ENCODE measurements at regions not wholly inside any gene's neighbourhood (a gene's known extent, or its start where the extent isn't known, plus 50 kb on each side); places are given as distances from the start of the nearest gene placed in this dataset.

- no peaks in the 10 kb centered on the region for H3K27me3 Mint-ChIP-seq
- peak overlapping the region; percentile 76 for H3K27ac Mint-ChIP-seq
- POLR2A ChIA-PET: interaction anchor here (0.8 to 1.4 kb wide), 4 partner anchors 9 to 100 kb away, joined by 3 to 4 read pairs (median 3); no protein-coding TSS in a partner anchor
- DNase-seq: no peak
- H3K36me3 Mint-ChIP-seq (ENCODE audit: low read depth): no peaks in the 10 kb centered on the region
- H3K9me3 Mint-ChIP-seq: peaks cover 4% of the 10 kb centered on the region
- CTCF ChIA-PET: no interaction called here
- H3K4me1 Mint-ChIP-seq: peaks cover 24% of the 10 kb centered on the region
- peak overlapping the region; percentile 60 for H3K4me3 Mint-ChIP-seq
- no peak for TF ChIP-seq CTCF (IDR thresholded peaks at IDR 0.05)
- intact Hi-C loops (cut with micrococcal nuclease): loop anchor here (5.0 kb wide), 2 partner anchors 33 to 42 kb away; no protein-coding TSS in a partner anchor
- no peak for ATAC-seq (ENCODE audit: low read depth)
Measured at GRCh38 chr6:148648754-148649453, 97.9 kb upstream of the UST start.

DNA sequence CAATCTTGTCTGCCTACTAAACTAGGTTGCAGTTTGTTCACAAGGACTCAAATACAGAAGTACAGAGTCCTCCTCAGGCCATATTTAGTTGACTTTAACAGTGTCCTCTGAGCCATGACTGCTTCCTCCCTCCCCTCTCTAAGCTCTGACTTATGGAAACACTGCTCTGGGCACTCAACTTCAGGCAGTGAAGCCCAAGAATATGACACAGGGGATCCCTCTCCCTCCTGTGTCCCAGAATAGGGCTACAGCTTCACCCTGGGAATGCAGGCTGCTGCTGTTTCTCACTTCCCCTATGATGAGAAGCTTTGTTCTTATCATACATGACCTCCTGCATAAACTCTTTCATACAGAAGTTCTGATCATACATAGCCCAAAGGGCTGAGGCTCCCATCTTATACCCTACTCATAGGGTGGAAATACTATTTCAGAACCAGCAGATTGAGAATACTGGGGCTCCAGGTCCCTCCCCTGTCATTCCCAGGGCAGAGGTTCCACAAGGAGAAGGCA lies 97.3 kb upstream of the UST start:
- peaks cover 24% of the 10 kb centered on the region for H3K4me1 Mint-ChIP-seq
- DNase-seq (no peak), ATAC-seq (ENCODE audit: low read depth) (peak; percentile 79)
- peaks cover 4% of the 10 kb centered on the region for H3K9me3 Mint-ChIP-seq
- intact Hi-C loops (cut with micrococcal nuclease): loop anchor here (5.0 kb wide), 2 partner anchors 33 to 42 kb away; no protein-coding TSS in a partner anchor
- POLR2A ChIA-PET: interaction anchor here (0.8 to 1.4 kb wide), 3 partner anchors 9 to 28 kb away, joined by 3 to 4 read pairs (median 3); no protein-coding TSS in a partner anchor
- H3K27me3 Mint-ChIP-seq: no peaks in the 10 kb centered on the region
- H3K27ac Mint-ChIP-seq: peak overlapping the region; percentile 76
- H3K36me3 Mint-ChIP-seq (ENCODE audit: low read depth): no peaks in the 10 kb centered on the region
- H3K4me3 Mint-ChIP-seq: peak overlapping the region; percentile 60
- no peak for TF ChIP-seq CTCF (IDR thresholded peaks at IDR 0.05)
- CTCF ChIA-PET: no interaction called here

- ATAC-seq (ENCODE audit: low read depth) (no peak), DNase-seq (no peak)
- no peaks in the 10 kb centered on the region for H3K36me3 Mint-ChIP-seq (ENCODE audit: low read depth)
- H3K9me3 Mint-ChIP-seq: peaks cover 4% of the 10 kb centered on the region
- intact Hi-C loops (cut with micrococcal nuclease): no loop called here
- H3K4me3 Mint-ChIP-seq: no peak overlapping the region
- no peak overlapping the region for H3K27ac Mint-ChIP-seq
- H3K4me1 Mint-ChIP-seq: peaks cover 24% of the 10 kb centered on the region
- POLR2A ChIA-PET: no interaction called here
- CTCF ChIA-PET: no interaction called here
- H3K27me3 Mint-ChIP-seq: no peaks in the 10 kb centered on the region
- no peak for TF ChIP-seq CTCF (IDR thresholded peaks at IDR 0.05)
Measured at GRCh38 chr6:148650941-148651505, 95.8 kb upstream of the UST start.

- H3K4me1 Mint-ChIP-seq: peaks cover 35% of the 10 kb centered on the region
- POLR2A ChIA-PET: interaction anchor here (0.6 kb wide), 1 partner anchor 43 kb away, joined by 4 read pairs; no protein-coding TSS in a partner anchor
- intact Hi-C loops (cut with micrococcal nuclease): no loop called here
- no peak for DNase-seq
- H3K36me3 Mint-ChIP-seq (ENCODE audit: low read depth): no peaks in the 10 kb centered on the region
- H3K4me3 Mint-ChIP-seq: no peak overlapping the region
- H3K9me3 Mint-ChIP-seq: peaks cover 8% of the 10 kb centered on the region
- no peak overlapping the region for H3K27ac Mint-ChIP-seq
- CTCF ChIA-PET: no interaction called here
- no peaks in the 10 kb centered on the region for H3K27me3 Mint-ChIP-seq
- no peak for ATAC-seq (ENCODE audit: low read depth)
- no peak for TF ChIP-seq CTCF (IDR thresholded peaks at IDR 0.05)
Measured at GRCh38 chr6:148652205-148652604, 94.6 kb upstream of the UST start.

- Mint-ChIP-seq H3K36me3 (ENCODE audit: low read depth) (no peaks in the 10 kb centered on the region), H3K9me3 (peaks cover 11% of the 10 kb centered on the region), H3K4me3 (no peak overlapping the region), H3K27me3 (no peaks in the 10 kb centered on the region), H3K27ac (no peak overlapping the region), H3K4me1 (peaks cover 38% of the 10 kb centered on the region)
- no peak for ATAC-seq (ENCODE audit: low read depth)
- no peak for TF ChIP-seq CTCF (IDR thresholded peaks at IDR 0.05)
- ChIA-PET POLR2A (no interaction called here), CTCF (no interaction called here)
- DNase-seq: no peak
- intact Hi-C loops (cut with micrococcal nuclease): no loop called here
Measured at GRCh38 chr6:148653138-148653776, 93.6 kb upstream of the UST start.

Data from activated B cell treated with CpG ODN at 0.5 μM for 24 hours (primary cell).